NCI-H2081 (cell line): ENCODE measurements at regions not wholly inside any gene's neighbourhood (a gene's known extent, or its start where the extent isn't known, plus 50 kb on each side); places are given as distances from the start of the nearest gene placed in this dataset.
A peak's percentile ranks its signal among the peaks of the same experiment; 100 is the strongest.

Experiments
- DNase-seq, 2 experiments: peaks; one replicate each; lab custom pipeline; 2025; lab: John Stamatoyannopoulos, UW

DNA sequence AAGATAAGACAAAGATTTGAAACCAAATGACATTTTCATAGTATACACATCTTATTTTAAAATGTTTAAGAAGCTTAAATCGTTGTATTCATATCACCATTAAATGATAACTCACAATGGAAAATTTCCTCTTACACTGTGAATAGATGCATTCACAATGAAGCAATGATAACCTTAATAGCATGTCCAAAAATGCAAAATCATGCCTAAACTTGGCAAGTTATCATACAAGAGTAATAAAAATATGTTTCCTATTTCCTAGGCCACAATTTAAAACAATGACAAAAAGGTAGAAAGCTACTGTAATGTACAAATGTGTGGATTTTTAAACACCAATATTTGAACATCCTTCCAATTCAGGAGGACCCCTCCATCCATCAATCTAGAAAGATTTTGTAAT lies 157.4 kb upstream of the GULP1 start:
- DNase-seq = no peak

GRCh38 chr2:188138313-188138712 lies 153.4 kb upstream of the GULP1 start:
- DNase-seq = no peak

DNA sequence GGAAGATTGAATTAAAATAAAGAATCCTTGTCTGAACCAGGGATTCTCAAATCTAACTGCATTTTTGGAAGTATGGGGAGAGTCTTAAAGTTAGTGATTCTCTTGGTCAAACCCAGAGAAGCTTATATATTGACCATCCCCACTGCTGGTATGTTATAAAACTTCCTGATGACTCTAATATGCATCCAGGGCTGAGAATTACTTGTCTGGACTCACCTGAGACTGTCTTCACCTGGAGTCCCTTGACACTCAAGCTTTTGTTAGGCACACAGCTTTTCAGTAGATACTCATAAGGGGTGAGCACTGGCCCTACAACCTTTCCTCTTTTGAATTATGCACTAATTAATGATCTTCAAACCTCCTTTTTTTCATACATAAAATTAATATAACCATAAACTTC lies 149.6 kb upstream of the GULP1 start:
- DNase-seq = no peak

- no peak for DNase-seq
These were observed 148.9 kb upstream of the GULP1 start for GRCh38 chr2:188142636-188143295.

DNA sequence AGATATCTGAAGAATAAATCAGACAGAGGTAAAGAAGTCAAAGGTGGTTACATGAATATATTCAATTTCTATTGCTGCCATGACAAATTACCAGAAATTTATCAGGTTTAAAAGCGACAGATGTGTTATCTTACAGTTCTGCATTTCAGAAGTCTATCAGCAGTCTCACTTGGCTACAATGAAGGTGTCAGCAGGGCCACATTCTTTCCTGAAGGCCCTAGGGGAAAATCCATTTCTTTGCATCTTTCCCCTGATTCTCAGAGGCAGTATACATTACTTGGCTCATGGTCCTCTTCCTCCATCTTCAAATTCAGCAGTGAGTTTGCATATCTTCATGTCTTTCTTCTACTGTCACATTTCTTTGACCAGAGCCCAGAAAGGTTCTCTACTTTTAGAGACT lies 145.8 kb upstream of the GULP1 start:
- DNase-seq = no peak

DNA sequence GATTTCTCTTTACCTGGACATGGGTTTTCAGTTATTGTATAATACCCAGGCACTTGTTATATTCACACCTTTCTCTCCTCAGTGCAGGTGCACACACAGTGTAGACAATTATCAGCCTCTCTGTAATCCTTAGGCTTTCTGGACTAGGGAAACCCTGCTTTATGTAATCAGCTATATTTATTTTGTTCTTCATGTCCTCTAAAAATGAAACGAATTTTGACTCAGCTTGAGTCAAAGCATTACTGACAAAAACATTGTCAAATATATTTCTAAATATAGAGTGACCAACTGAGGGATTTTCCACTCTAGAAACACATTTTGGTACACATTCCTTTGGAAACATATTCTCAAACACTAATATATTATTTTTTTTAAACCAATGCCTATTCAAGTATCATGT lies 144.8 kb upstream of the GULP1 start:
- DNase-seq = peak in 1 of 2 experiments; percentile 12

GRCh38 chr2:188151670-188152069 lies 140.0 kb upstream of the GULP1 start:
- no peak for DNase-seq

DNA sequence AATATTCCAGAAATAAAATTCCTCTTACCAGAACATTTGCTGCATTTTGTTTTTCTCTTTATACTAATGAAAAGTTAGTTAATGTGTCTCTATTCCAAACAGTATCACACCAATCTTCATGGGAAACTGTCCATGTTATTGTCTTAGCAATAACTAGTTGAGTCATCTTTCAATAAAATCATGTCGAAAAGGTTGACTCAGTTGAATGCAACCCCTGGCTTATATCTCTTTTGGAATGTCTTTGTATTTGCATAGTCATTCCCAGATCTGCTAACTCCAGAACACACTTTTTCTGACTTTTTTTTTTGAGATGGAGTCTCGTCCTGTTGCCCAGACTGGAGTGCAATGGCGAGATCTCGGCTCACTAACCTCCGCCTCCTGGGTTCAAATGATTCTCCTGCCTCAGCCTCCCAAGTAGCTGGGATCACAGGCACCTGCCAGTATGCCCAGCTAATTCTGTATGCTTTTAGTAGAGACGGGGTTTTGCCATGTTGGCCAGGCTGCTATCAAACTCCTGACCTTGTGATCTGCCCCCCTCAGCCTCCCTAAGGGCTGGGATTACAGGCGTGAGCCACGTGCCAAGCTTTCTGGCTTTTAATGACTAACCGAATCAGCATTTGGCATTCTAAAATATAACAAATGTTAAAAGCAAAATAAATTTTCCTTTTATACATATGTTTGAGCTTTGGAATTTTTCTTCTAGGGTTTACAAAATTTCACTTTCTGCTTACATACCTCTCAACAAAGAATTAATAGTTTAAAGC lies 133.2 kb upstream of the GULP1 start:
- no peak for DNase-seq

GRCh38 chr2:188159484-188159883 lies 132.2 kb upstream of the GULP1 start:
- DNase-seq = no peak

DNA sequence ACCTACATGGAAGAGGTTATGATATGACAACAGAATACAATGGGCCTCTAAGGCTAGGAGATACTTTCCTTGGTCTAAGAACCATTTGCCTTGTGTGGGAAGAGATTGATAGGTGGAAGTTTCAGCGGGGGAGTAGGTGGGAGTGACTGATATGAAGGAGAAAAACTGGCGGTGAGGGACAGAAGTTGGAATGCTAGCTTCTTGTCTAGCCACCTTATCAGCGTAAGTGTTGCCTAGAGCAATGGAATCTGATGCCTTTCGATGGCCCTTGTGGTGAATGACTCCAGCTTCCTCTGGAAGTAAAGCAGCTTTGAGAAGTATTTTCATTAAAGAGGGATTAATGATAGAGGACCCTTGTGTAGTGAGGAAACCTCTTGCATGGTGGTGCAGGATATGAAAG lies 121.3 kb upstream of the GULP1 start:
- DNase-seq = no peak

DNA sequence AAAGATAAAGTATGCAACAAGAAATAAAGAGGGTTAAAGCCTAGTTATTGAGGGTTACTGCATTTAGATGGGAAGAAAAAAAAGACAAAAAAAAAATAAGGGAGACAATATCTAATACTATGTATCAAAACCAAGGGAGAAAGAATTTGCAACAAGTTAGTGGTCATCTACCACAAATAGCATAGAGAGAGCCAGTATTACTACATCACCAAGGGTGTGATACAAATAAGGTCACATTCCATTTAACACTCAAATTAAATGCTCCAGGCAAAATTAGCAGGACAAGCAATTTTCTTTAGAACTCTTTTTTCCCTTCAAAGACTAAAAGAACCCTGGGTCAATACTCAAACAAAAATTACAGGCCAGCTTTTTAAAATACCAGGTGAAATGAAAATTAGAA lies 115.1 kb upstream of the GULP1 start:
- DNase-seq = no peak

GRCh38 chr2:188181067-188181838 lies 110.4 kb upstream of the GULP1 start:
- no peak for DNase-seq

- DNase-seq = no peak
These were observed 109.8 kb upstream of the GULP1 start for GRCh38 chr2:188181884-188182283.

DNA sequence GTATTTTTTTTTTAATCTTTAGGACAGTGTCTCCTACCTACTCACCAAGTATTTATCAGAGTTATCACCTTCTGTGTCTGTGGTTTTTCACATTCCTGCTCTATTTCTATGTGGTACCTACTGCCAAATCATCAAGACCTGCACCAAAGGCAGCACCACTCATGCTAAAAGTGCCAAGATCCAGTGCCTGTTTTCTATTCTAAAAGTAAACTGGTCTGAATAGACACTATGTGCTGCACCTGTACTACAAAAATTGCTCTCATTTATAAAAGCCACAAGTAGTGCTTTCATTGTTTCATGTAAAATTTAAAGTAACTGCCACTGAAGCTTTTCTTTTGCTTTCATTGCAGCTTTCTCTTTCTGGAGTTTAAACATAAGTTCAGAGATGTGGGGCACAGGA lies 103.9 kb upstream of the GULP1 start:
- no peak for DNase-seq

DNA sequence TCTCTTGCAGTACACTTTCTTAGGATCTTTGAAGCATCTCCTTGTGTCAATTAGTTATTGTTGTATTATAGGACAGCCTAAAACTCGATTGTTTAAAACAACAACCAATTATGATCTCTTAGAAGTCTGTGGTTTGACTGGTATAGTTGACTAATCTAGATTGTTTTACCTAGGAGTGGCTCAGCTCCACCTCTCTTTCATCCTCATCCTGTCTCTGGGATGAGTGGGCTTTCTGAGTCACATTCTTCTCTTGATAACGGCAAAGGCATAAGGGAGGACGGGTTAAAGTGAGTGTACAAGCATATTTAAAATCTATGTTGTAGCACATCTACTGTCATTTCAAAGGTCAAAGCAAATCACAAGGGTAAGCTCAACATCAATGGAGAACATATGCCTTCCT lies 102.3 kb upstream of the GULP1 start:
- no peak for DNase-seq

DNA sequence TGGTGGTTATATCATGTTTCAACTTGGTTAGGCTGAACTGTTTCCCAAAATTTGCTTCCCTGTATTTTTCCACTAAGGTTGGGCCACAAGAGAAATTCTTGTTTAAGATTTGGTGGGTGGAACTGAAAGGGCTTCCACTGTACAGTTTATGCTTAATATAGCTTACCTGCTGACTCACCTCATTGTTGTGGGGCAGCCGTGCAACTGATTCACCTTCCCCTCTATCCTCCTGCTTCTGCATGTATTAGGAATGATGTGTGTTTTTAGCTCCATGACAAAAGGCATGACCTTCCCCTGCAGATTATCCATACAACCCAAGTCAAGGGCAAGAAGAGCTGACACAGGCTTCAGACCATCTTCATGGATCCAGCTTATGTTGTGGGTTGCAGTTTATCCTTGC lies 98.4 kb upstream of the GULP1 start:
- DNase-seq = no peak

GRCh38 chr2:188196343-188197008 lies 95.2 kb upstream of the GULP1 start:
- DNase-seq = no peak

GRCh38 chr2:188199716-188200128 lies 92.0 kb upstream of the GULP1 start:
- no peak for DNase-seq

- no peak for DNase-seq
These were observed 90.0 kb upstream of the GULP1 start for GRCh38 chr2:188201639-188202038.

DNA sequence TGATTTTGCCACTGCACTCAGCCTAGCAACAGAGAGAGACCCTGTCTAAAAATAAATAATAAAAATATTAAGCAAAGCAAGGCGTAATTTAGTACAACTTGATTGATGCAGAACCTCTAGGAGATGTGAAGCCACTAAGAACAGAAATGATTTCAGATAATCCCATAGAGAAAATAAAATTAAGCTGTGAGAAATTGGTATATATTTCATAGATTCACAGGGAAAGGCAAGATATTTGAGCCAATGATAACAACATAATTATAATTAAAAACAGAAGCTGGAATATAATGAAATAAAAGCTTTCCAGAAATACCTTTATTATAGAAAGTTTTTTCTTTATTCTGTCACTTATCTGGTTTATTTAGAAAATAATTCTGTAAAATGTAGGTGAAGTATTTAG lies 88.9 kb upstream of the GULP1 start:
- DNase-seq = no peak

- no peak for DNase-seq
These were observed 87.9 kb upstream of the GULP1 start for GRCh38 chr2:188203776-188204175.

DNA sequence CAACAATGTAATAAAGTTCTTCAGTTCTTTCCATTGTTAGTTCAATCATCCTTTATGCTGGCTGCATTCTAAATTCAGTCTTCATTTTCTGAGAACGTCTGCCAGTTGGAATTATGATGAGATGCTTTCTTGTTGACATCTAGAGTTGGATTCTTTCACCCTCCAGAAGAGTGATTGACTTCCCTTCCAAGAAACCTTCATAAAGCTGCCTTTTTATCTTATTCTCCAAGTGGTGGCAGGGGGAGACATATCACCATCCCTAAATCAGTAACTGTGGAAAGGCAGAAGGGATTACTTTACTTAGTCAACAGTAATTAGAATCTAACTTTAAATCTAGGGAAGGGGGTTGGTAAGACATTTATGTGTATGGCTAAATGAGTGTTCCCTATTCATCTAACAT lies 86.8 kb upstream of the GULP1 start:
- DNase-seq = no peak

GRCh38 chr2:188207554-188207953 lies 84.1 kb upstream of the GULP1 start:
- DNase-seq = no peak
